HEK293T (cell line): ENCODE measurements at regions not wholly inside any gene's neighbourhood (a gene's known extent, or its start where the extent isn't known, plus 50 kb on each side); places are given as distances from the start of the nearest gene placed in this dataset.

Experiments used
- BHLHE40 ChIP-seq: fragments of 450-650 bp; IDR thresholded peaks from 2 replicates; pipeline ENCODE4 v1.6.1; 2016; ENCODE audit warnings: mild to moderate bottlenecking, moderate library complexity, borderline replicate concordance
- ELF4 ChIP-seq: fragments of 450-650 bp; IDR thresholded peaks from 2 replicates; pipeline ENCODE4 v1.6.1; 2017; ENCODE audit warnings: antibody characterized with exemption
- FOXM1 ChIP-seq: fragments of 450-650 bp; IDR thresholded peaks from 2 replicates; pipeline ENCODE4 v1.6.1; 2017; ENCODE audit warnings: mild to moderate bottlenecking, borderline replicate concordance
- HDGF ChIP-seq: fragments of 450-650 bp; IDR thresholded peaks from 2 replicates; pipeline ENCODE4 v1.6.1; 2017; ENCODE audit warnings: antibody characterized with exemption, borderline replicate concordance
- NFRKB ChIP-seq: fragments of 450-650 bp; IDR thresholded peaks from 2 replicates; pipeline ENCODE4 v1.6.1; 2016; ENCODE audit warnings: mild to moderate bottlenecking, moderate library complexity
- PKNOX1 ChIP-seq: fragments of 450-650 bp; IDR thresholded peaks from 2 replicates; pipeline ENCODE4 v1.6.1; 2016
- SUZ12 ChIP-seq: fragments of 450-650 bp; IDR thresholded peaks from 2 replicates; pipeline ENCODE4 v1.6.1; 2016; ENCODE audit warnings: mild to moderate bottlenecking
- TARDBP ChIP-seq: fragments of 450-650 bp; IDR thresholded peaks from 2 replicates; pipeline ENCODE4 v1.6.1; 2016

GRCh38 chr3:107008213-107008612 is 369.0 kb upstream of the CCDC54 start:
- TF ChIP-seq SUZ12 (no peak), FOXM1 (no peak), NFRKB (no peak), PKNOX1 (no peak), BHLHE40 (no peak), ELF4 (no peak), HDGF (no peak), TARDBP (no peak)
